A673 (cell line): ENCODE measurements at regions not wholly inside any gene's neighbourhood (a gene's known extent, or its start where the extent isn't known, plus 50 kb on each side); places are given as distances from the start of the nearest gene placed in this dataset.

Experiments
- EZH2 ChIP-seq: fragments of 200-600 bp; sonication (generic); IDR thresholded peaks from 2 replicates; pipeline ENCODE4 v1.6.1; 2017; ENCODE audit warnings: borderline replicate concordance, low read depth, mild to moderate bottlenecking, mixed read lengths, antibody characterized with exemption, low read length; ENCODE audit not compliant: poor library complexity, severe bottlenecking
- TF ChIP-seq, protein P1 (sequence below): fragments of 300-800, 200-600 bp; sonication (generic); conservative IDR thresholded peaks from 2 replicates; pipeline ENCODE4 v1.5.1; 2017; ENCODE audit warnings: low read depth, mild to moderate bottlenecking, antibody characterized with exemption, low read length, moderate library complexity, mixed read lengths

DNA sequence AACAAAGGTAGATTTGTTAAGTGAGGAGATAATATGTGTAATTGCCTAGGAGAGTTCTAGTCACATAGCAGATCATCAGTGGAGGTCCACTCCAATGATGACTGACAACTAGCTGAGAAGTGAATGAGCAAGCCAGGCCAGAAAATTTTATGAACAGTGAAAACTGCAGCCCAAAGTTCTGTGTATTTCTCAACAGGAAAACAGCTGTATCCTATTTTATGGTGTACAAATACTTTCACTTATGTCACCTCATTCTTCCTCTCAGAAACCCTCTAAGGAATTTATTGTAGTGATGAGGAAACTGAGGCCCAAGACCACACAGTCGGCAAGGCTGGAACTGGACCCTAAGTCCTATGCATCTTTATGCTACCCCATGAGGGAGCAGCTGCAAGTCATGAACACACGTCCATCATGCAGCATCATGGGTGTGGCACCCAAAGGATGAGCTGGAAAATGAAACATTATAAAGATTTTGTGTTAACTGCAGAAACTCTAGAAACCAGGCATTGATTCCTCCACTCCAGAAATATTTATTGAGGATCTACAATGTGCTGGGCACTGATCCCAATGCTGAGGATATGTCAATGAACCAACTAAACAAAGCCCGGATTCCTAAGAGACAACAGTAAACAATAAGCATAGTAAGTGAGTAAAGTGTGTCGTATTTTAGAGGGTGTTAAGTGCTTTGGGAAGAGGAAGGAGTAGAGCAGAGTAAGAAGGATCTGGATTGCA lies 99.5 kb upstream of the DUSP10 start:
- TF ChIP-seq EZH2: no peak
- TF ChIP-seq, protein P1, sequence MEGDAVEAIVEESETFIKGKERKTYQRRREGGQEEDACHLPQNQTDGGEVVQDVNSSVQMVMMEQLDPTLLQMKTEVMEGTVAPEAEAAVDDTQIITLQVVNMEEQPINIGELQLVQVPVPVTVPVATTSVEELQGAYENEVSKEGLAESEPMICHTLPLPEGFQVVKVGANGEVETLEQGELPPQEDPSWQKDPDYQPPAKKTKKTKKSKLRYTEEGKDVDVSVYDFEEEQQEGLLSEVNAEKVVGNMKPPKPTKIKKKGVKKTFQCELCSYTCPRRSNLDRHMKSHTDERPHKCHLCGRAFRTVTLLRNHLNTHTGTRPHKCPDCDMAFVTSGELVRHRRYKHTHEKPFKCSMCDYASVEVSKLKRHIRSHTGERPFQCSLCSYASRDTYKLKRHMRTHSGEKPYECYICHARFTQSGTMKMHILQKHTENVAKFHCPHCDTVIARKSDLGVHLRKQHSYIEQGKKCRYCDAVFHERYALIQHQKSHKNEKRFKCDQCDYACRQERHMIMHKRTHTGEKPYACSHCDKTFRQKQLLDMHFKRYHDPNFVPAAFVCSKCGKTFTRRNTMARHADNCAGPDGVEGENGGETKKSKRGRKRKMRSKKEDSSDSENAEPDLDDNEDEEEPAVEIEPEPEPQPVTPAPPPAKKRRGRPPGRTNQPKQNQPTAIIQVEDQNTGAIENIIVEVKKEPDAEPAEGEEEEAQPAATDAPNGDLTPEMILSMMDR: no peak
